IPS DF 4.7 (cell line): ENCODE measurements at regions not wholly inside any gene's neighbourhood (a gene's known extent, or its start where the extent isn't known, plus 50 kb on each side); places are given as distances from the start of the nearest gene placed in this dataset.
"Not testable (repeated sequence)": the region's sequence is repeated elsewhere in the genome, so short reads cannot be mapped to it uniquely, and the experiment has no call there.

ENCODE experiments used
- DNase-seq: peaks from one replicate; pipeline ENCODE4 v3.0.0-alpha.2; 2013; ENCODE audit warnings: low spot score; ENCODE audit errors: extremely low read depth

DNA sequence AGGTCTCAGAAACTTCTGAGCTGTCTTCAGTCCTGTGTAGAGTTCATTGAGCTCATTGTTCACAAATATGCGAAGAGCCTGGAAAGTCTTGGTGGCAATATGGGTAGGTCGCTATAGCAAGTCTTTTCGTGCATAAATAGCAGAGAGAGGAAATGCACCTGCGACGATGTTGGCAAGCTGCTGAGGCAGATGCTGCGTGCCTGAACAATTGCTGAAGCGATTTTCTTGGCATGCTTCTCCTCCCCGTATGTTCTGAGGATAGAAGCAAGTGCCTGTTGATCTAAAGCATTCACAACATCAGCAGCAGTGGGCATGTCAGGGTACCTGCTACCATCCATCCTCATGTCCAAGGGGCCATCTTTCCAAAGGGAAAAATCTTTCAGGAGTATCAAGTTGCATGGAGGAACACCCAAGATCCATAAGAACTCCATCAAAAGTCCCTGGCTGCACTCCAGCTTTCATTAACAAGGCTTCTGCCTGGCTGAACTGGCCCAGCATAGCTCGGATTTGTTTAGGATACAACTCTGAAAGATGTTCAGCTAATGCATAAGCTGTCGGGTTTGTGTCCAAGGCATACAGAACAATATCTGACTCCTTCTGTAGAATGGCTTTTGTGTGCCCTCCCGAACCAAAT is 133.1 kb upstream of the LRIG3 start:
- not testable (repeated sequence) for DNase-seq

DNA sequence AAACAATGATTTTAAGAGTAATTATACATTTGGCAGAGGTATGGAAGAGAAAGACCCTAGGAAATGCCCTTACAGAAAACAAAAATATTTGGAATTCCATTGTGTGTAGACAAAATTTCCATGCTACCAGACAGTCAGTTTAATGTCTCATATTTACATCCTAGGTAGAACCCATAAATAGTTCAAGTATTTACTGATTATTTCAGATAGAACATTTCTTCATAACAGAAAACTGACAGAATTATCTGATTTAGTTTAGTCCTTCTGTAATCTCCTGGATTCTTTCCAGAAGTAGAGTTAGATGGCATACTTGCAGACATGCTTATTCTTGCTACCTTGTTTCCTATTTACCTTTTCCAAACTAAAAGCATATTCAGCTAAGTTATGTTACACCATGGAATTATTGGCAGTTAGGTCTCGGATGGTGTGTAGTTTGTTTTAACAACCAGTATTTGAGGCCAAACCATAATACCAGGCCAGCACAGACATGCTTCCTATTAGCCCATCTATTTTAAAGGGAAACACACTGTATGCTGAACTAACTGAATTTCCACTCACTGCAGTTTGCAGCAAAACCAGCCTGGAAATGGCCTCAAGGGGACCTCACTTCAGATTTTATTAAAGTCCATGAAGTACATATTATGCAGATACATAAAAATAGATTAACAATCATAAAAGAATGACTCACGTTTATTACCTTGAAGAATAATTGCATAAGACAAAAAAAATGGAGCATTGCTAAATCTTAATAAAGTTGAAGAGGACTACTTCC is 126.6 kb upstream of the LRIG3 start:
- no peak for DNase-seq

DNA sequence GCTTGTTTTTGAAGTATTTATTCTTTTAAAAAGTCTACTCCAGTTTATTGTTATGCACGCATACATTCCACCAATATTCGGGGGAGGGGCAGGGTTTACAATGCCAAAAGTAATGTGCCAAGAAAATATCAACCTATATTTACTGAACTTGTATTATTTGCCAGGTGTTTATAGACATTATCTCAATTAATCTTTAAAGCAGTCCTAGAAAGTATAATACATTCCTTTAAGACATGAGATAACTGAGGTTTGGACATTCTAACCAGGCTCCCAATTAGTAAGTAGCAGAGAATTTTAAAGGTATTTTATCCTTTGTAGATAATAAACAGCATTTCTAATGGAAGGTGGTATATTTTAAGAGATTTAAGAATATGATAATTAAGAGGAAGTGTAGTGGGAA is 124.5 kb upstream of the LRIG3 start:
- no peak for DNase-seq

DNA sequence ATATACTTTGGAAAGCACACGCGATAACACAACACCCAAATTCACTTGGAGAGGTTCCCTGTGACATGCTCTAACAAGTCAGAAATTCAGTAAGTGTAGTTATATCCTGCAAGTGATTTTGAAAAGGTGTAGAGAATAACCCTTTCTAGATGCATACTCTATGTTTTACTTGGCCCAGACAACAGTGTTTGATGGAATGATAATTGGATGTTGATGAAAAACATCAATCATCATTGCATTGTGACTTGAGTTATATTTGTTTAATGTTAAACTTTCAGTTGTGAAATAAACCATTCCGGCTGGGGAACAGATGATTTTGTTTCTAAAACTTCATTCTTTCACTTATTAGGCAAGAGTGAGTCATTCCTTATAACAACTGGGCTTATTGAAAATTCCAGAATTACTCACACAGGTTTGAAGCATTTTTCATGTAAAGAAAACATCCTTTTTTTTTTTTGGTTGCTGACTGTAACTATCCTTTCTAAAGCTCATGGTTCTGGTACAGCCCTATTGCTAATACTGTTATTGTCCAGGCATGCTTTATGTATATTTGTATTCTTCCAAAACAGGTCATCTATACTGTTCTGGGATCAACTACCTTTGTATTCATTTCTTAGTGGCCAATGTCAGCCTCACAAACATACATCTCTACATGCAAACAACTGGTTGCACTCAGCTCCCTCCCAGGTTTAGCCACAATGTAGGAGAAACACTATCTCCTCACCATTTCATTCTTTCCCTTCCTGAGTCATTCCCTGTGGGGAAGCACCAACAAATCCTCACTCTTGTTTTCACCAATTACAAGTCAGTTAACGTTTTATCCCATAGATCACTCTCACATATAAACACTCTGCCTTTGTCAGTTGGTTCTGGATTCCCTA is 121.2 kb upstream of the LRIG3 start:
- DNase-seq, result no peak

DNA sequence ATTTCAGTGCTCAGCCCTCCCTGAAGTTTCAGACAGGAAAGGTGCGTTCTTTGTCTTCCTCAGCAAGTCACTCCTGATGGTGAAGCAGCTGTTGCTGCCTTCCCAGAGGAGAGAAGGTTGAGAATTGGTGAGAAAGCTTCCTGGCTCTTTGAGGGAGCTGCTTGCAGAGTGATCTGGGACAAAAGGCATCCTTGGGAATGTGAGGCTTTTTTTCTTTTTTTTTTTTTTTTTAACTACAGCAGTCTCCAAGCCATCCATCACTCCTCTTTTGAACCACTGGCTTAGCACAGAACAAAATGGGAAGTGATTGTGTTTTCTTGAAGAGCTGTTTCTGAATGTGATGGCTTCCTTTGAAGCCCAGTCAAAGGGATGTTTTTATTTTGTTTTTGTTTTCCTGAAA is 120.4 kb upstream of the LRIG3 start:
- no peak for DNase-seq

DNA sequence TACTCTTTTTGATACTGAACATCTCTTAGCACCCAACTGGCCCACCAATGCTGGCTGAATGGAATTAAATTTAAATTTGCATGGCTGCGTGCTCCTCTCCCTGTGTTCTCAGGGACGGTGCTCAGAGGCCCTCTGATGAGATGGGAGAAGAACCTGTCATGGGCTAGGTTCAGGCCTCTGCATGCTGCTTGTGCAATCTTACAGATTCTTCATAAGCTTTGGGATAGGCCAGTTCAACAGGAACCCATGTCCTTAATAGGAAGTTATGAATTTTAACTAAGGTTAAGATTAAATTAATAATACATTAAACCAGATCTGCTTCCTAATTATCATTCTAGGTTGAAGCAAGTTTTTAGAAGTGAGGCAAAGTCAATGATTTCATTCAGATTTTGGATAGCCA is 119.7 kb upstream of the LRIG3 start:
- DNase-seq, result no peak

DNA sequence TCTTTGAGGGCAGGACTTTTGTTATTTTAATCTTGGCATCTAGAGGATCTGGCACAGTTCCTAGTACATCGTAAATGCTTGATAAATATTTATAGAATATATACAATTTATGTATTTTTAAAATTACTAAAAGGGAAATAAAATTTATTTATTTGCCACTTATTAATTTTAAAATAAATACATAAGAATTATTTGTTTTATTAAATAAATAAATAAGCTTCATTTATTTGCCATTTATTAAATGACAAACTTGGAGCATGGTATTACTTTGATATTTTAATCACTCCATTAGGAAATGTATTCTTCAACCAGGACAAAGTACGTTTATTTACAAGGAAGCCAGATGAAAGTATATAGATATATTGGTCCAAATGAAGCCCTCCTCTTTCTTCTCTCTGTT is 118.7 kb upstream of the LRIG3 start:
- no peak for DNase-seq

DNA sequence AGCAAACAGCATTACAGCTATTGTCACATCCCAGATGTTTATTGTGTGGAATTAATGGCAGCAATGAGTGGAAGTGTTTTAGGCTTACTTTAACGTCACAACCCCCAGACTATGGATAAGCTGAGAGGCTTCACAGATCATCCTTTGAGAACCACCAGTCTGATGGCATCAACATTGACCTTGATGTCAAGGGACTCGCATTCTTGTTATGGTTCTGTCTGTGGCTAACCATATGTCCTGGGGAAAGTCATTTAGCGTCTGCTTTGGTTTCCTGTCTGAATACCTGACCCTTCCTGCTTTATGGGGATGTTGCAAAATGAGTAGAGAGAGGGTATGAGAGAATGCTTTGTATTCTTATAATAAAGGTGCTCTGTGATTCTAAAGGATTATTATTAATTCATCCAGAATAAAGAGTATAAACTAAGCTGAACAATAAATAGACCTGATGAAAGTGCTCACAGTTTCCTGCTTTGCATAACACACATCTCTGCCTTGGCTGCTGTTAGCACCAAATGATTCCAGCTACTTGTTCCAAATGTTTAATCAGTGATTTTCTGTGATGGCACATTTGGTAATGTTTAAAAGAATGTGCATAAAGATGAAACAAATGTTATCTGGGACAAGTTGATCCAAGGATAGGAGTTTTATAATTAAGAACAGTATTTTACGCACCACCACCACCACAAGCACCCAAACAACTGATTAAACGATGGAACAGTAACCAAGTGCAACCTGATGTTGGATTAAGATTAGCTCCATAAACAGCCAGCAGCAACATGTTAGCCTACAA is 116.9 kb upstream of the LRIG3 start:
- no peak for DNase-seq

DNA sequence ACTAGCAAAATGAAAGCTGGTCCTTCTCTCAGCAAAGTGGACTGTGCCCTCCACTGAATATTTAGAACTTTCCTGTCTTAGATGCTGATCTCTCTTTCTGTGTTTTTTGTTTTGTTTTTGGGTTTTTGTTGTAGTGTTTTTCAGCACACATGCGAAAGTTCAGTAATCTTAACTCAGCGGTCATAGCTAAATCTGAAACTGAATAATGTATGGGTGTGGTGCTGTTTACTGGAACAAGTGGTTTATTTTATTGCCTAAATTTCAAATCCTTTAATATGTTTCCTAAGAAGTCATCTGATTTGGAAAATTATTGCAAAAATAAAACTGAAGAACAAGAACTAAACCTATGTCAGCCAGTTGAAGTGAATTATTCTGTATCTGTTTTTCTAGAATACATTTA is 116.0 kb upstream of the LRIG3 start:
- no peak for DNase-seq

DNA sequence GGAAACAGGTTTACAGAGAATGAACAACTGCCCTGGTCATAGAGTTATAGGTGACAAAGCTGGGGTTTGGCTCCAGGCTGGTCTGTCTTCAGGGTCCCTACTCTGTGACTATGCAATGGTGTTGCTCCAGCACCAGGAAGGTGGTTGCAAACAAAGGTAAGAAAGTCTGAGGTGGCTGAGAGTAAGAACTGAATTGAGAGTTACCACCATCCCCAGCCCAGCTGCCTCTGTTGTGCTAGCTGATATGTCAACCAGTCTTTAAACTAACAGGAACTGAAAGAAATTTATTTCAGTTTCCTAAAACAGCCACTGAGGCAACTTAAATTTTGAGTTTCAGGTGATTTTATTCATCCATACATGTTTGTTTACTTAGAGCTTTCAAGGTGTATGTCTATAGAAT is 111.0 kb upstream of the LRIG3 start:
- DNase-seq, result no peak

DNA sequence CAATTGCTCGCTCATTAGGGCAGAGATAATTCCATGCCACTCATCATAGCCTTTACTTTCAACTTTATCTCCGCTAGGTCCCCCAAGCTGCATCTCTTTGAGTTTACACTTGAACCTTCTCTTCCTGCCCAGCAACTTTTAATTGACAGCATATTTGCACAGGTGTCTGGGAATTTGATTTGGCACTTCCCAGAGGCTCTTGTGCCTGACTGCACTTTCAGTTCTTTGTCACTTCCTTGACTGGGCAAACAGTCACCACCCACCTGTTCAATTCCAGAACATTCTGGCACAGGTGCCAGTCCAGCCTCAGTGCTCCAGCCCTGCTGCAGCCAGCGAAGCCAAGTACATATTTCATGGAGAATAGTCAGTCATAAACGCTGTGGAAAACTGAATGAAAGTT is 110.1 kb upstream of the LRIG3 start:
- no peak for DNase-seq

DNA sequence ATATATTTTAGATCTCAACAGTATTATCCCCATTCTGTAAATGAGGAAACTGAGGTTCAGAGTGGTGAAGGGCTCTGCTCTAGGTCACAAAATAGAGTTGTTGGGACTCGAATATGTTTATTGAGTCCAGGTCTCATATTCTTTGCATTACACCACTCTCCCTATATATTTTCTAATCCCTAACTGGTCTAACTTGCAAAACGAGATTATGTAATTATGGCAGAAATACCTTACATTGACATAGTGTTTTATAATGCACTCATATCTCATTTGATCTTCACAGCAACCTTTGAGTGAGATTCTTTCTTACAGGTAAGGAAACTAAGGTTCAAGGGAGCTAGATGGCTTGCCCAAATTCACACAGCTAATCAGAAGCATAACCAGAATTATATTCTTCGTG is 106.9 kb upstream of the LRIG3 start:
- no peak for DNase-seq

DNA sequence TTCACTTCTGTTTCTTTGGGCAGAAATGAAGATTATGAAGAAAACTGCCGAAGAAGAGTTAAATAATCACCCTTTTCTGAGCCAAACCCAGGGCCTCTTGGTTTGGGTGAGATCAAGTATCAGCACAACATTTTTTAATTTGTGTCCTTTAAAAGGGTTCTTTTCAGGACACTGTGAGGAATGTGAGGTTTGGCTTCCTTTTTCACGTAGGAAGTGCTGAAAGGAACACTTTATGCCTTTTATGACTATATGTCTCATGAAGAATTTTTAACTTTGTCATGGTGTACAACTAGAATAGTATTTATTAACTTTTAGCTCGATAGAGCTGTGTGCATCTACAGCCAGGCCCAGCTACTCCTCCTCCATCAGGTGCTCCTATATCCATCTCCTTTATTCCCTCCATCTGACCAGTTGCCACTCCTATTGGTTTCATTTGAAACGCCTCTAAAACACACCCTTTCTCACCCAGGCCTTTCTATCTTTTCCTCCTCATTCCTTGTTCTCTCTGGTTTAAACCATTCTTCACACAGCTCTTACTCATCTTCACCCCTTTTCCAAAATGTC is 103.6 kb upstream of the LRIG3 start:
- DNase-seq, result no peak

DNA sequence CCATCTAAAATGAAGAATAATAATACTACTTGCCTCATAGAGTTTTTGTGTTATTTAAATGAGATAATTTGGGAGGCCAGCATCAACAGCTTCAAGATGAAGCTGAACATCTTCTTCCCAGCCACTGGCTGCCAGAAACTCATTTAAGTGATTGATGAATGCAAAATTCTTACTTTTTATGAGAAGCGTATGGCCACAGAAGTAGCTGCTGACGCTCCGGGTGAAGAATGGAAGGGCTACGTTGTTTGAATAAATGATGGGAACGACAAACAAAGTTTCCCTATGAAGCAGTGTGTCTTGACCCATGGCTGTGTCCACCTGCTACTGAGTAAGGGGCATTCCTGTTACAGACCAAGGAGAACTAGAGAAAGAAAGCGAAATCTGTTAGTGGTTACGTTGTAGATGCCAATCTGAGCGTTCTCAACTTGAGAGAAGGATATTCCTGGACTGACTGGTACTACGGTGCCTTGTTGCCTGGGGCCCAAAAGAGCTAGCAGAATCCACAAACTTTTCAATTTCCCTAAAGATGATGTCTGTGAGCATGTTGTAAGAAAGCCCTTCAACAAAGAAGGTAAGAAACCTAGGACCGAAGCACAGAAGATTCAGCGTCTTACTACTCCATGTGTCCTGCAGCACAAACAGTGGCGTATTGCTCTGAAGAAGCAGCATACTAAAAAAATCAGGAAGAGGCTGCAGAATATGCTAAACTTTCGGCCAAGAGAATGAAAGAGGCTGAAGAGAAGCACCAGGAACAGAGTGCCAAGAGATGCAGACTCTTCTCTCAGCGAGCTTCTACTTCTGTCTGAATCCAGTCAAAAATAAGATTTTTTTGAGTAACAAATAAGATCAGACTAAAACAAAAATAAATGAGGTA is 100.0 kb upstream of the LRIG3 start:
- DNase-seq, result no peak

DNA sequence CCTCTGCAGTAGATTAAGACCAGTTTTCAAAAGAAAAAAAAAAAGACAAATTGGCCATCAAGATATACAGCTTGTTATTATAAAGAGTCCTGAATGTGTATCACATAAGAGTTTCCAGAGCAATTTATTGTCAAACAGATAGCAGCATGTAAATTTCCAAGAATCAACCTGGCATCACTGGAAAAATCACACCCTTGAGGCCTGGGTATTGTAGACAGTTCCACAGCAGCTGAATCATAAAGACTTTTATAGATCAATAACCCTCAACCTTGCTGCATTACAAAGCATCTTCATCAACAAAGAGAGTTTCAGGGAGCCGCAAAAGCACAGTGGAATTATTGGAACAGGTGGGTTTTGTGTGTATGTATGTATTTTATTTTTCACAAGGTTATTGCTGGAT is 94.6 kb upstream of the LRIG3 start:
- no peak for DNase-seq

DNA sequence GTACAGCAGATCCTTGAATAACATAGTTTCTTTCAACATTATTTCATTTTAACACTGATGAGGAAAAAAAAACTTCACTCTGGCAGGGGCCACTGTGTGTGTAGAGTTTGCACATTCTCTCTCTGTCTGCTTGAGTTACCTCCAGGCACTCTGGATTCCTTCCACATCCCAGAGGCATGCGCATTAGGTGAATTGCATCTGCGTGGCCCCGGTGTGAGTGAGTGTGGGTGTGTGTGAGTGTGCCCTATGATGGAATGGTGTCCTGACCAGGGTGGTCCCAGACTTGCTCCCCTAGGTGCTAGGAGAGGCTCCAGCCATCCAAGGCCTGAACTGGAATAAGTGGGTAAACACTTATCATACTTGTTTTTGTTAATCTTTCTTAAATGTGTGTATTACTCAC is 90.6 kb upstream of the LRIG3 start:
- no peak for DNase-seq

DNA sequence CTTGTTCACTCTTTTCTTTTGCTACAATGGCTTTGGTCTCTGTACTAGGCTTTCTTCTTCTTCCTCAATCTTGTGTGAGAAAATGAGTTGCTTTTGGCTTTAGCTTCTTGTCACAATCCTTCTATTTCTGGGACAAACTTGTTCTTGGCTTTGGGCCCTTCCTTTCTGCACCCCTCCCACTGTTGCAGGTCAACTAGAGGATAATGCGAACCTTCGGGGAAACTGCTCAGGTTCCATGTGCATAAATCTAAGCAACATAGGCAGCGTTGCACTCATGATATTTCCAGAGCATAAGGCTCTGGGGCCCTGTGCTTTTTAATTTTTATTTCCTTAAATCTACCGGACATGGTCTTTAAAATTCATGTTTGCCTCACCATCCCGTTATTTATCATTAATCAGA is 89.8 kb upstream of the LRIG3 start:
- no peak for DNase-seq

DNA sequence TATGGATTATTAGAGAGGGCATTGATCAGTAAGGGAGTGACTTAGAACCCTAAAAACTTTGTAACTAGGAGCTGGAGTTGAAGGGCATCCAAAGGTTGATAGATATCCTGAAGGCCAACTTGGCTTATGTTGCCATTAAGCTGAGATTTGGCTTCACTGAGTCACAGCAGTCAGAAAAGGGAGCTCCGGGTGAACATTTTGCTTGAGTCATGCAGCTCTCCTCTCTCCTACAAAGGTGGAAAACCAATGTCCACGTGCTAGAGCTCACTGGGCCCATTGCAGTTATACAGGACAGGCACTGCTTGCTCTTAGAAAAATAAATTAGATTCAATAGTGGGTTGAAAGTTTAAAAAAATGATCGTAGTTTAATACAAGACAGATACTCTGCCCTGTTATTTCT is 87.3 kb upstream of the LRIG3 start:
- DNase-seq, result no peak

DNA sequence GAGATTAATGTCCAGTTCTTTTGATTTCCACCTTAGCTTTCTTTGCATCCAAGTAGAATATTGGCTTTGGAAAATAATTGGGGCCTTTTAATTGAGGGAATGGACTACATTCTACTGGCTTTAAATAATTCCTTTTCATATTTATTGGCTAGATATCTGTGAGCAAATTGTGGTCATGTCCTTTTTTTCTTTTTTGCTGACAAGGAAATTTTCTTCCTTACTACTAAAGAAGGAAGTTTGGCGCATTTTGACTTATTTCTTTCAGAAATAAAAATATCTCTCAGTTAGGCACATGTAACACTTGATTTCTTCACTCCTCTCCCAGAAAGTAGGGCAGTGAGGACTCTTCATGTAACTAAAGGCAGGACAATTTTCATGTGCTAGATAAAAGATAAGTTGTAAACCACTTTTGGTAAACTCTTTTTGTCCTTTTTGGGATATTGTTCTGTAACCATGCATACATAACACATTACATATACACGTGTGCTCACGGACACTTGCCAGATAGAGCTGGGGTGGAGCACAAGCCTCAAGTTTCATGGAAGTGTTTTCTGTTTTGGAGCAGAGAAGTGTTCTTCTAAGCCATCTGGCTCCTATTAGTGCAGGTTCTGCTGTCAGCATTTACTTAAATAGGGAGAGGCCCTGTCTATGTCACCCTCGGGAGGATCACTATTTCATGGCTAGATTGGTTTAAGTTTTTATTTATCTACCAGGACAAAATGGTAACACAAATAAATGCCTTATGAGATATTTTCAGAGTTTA is 85.1 kb upstream of the LRIG3 start:
- no peak for DNase-seq

DNA sequence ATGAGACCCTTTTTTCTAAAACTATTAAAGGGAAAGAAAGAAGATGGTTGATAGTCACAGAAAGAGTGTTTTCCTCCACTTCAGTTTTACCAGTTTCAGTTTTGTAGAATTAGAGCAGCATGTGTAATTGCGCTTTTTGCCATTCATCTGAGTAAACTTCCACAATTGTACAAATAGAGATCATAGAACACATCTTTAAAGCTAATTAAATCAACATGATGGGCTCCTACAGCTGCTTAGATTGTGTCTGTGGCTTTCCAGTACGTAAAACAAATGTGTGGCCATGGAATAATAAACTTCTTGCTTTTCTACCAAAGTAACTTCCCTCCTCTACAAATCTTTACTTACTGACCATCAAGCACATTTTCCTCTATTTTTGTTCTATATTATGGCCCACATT is 84.2 kb upstream of the LRIG3 start:
- no peak for DNase-seq
